AG04450 (cell line): ENCODE measurements at regions not wholly inside any gene's neighbourhood (a gene's known extent, or its start where the extent isn't known, plus 50 kb on each side); places are given as distances from the start of the nearest gene placed in this dataset.

Source experiments
- CTCF ChIA-PET: fragments of 300-600, 350-600 bp; formaldehyde crosslinking; extraction: SDS; loops from one replicate; lab custom pipeline; 2022; ENCODE audit warnings: antibody characterized with exemption, inconsistent platforms; lab: Charles Lee
- POLR2A ChIA-PET: fragments of 350-600 bp; formaldehyde crosslinking; extraction: SDS; loops from one replicate; lab custom pipeline; 2021; ENCODE audit warnings: antibody characterized with exemption, inconsistent platforms; lab: Yijun Ruan, JAX
- DNase-seq: peaks from one replicate; pipeline ENCODE4 v3.0.0-alpha.2; 2011; ENCODE audit warnings: low read depth, low spot score
- H3K27ac ChIP-seq: one replicate; pipeline ENCODE4 v1.5.1; 2012; ENCODE audit warnings: low read depth, low read length, control low read depth
- H3K27me3 ChIP-seq: one replicate; pipeline ENCODE4 v1.6.0; 2012; ENCODE audit warnings: low read length; ENCODE audit not compliant: control insufficient read depth, insufficient read depth
- H3K4me3 ChIP-seq: 2 replicates; pipeline ENCODE4 v1.5.1; 2011; ENCODE audit warnings: mild to moderate bottlenecking, low read depth, low read length, control low read depth
- H3K9me3 ChIP-seq: 2 replicates; pipeline ENCODE4 v1.5.1; 2012; ENCODE audit warnings: low read length; ENCODE audit not compliant: control insufficient read depth, insufficient read depth
- TF ChIP-seq, protein P1 (sequence below): IDR thresholded peaks from 2 replicates; pipeline ENCODE4 v1.5.1; 2011; ENCODE audit warnings: low read depth, low read length, control low read depth, inconsistent platforms

DNA sequence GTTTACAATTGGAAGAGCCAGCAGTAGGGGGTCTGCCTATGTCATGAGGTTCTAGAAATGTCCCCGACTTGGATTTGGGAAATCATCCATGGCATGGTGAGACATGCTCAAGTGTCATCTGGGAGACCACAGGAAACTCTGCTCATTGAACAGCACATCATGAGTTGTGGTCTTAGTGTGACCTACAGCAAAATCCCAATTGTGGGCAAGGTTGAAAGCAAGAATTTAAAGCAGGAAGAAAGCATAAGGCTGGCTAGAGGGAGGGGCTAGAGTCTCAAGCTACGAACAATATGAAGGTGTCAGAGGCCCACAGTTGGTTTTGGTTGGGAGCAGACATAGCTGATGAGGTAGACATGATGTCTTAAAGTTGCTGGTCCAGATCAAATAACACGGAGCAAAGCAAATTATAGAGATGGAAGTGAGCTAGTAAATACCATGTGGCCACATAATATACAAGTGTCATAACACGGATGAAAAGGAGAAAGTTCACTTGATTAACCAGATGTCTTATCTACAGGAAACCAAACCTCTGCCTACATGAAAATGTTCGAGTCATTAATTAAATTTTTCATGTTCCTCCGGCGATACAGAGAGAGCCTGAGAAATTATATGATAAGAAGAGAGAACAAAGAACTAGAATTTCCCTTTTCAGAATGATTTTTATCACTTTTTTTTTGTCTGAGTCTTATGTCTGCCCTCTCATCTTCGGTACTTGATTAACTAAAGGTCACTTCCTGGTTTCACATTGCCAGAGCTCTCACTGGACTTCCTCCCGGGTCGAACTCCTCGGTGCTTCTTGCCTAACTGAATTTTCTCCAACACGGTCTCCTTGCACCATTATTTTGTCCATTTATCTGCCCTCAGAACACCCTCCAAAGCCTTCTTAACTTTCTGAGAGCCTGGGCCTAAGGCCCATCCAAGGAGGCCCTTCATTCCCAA is 67.5 kb upstream of the DUSP10 start:
- Histone ChIP-seq H3K27me3 (no peaks in the 10 kb centered on the region), H3K4me3 (no peak overlapping the region), H3K9me3 (no peaks in the 10 kb centered on the region), H3K27ac (peak overlapping the region; percentile 34)
- TF ChIP-seq, protein P1, sequence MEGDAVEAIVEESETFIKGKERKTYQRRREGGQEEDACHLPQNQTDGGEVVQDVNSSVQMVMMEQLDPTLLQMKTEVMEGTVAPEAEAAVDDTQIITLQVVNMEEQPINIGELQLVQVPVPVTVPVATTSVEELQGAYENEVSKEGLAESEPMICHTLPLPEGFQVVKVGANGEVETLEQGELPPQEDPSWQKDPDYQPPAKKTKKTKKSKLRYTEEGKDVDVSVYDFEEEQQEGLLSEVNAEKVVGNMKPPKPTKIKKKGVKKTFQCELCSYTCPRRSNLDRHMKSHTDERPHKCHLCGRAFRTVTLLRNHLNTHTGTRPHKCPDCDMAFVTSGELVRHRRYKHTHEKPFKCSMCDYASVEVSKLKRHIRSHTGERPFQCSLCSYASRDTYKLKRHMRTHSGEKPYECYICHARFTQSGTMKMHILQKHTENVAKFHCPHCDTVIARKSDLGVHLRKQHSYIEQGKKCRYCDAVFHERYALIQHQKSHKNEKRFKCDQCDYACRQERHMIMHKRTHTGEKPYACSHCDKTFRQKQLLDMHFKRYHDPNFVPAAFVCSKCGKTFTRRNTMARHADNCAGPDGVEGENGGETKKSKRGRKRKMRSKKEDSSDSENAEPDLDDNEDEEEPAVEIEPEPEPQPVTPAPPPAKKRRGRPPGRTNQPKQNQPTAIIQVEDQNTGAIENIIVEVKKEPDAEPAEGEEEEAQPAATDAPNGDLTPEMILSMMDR = no peak
- DNase-seq = no peak
- CTCF ChIA-PET = interaction anchor here (1.1 to 1.7 kb wide), 2 partner anchors 66 to 646 kb away, joined by 3 read pairs; no protein-coding TSS in a partner anchor
- POLR2A ChIA-PET = no interaction called here

DNA sequence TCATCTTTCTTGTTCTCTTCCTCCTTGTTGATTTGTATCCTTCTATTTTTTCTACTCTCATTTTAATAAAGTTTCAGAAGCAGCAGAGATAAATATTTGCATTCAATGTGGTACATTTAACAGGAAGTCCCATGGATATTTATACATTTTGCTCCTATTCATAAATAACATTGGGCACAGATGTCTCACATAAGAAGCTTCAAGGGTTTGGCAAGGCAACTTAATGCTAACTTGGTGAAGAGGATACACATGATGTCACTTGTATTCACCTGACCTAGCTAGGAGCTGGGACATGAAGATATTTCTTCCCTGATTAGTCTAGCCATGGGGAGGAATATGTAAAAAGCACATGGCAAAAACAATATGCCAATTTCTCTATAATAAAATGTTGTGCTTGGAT is 65.1 kb upstream of the DUSP10 start:
- Histone ChIP-seq H3K4me3 (no peak overlapping the region), H3K9me3 (no peaks in the 10 kb centered on the region), H3K27ac (no peak overlapping the region), H3K27me3 (no peaks in the 10 kb centered on the region)
- TF ChIP-seq, protein P1 = no peak
- CTCF ChIA-PET = no interaction called here
- no peak for DNase-seq
- POLR2A ChIA-PET = no interaction called here

DNA sequence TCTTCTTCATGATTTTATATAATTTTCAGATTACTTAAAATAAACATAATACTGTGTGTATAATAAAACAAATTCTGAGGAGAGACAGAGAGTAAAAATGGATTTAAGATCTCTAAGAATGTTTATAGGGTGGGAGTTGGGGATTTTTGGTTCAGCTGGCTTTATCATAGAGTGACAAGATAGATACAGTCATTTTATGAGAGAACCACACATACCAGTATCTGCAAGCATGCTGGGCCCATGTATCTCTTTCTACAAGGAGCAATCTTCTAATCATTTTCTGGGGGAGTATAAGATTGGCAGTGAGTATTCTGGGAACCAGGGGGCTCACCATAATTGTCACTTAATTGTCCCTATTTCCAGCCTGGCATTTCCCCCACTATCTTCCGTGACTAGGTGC is 64.3 kb upstream of the DUSP10 start:
- Histone ChIP-seq H3K4me3 (no peak overlapping the region), H3K9me3 (no peaks in the 10 kb centered on the region), H3K27ac (no peak overlapping the region), H3K27me3 (no peaks in the 10 kb centered on the region)
- CTCF ChIA-PET = interaction anchor here (1.0 kb wide), 1 partner anchor 47 kb away, joined by 3 read pairs; no protein-coding TSS in a partner anchor
- POLR2A ChIA-PET = no interaction called here
- DNase-seq = no peak
- TF ChIP-seq, protein P1 = no peak

DNA sequence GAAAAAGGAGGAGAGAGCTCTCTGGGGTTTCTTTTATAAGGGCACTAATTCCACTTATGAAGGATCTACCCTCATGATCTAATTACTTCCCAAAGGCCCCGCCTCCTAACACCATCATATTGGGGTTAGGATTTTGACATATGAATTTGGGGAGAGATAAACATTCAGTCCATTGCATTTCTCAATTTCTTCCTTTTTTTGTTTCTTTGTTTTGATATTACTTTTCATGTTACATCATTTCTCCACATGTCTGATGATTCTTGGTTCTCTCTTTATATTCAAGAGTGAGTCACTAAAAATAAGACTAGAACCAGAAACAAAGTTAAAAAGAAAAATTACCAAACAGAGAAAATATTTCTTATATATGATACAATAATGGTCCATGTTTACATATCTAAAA is 63.2 kb upstream of the DUSP10 start:
- DNase-seq = no peak
- POLR2A ChIA-PET = no interaction called here
- Histone ChIP-seq H3K9me3 (no peaks in the 10 kb centered on the region), H3K27me3 (no peaks in the 10 kb centered on the region), H3K4me3 (no peak overlapping the region), H3K27ac (no peak overlapping the region)
- CTCF ChIA-PET = interaction anchor here (1.0 kb wide), 1 partner anchor 46 kb away, joined by 3 read pairs; no protein-coding TSS in a partner anchor
- TF ChIP-seq, protein P1 = no peak

DNA sequence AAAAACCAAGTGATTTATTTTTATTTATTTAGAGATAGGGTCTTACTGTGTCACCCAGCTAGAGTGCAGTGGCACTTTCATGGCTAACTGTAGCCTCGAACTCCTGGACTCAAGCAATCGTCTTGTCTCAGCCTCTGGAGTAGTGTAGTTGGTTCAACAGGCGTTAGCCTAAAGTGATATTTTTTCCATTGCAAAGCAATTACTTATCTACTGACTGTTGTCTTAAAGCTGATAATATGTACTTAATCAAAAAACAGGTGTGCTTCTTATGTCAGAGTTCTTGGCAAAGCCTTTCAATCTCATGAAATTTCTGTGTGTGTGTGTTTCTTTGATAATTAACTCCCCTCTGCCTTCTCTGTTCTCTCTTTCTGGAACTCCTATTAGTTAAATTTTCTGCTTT is 62.4 kb upstream of the DUSP10 start:
- DNase-seq = no peak
- Histone ChIP-seq H3K27me3 (no peaks in the 10 kb centered on the region), H3K27ac (no peak overlapping the region), H3K9me3 (no peaks in the 10 kb centered on the region), H3K4me3 (no peak overlapping the region)
- ChIA-PET POLR2A (no interaction called here), CTCF (no interaction called here)
- TF ChIP-seq, protein P1 = no peak
